Right ventricle myocardium superior (tissue), 1 donor: ENCODE measurements at regions not wholly inside any gene's neighbourhood (a gene's known extent, or its start where the extent isn't known, plus 50 kb on each side); places are given as distances from the start of the nearest gene placed in this dataset.

ENCODE experiments used
- ATAC-seq: fragments of 200-7000 bp; cut with Tn5 transposase; one replicate; pipeline ENCODE4 v1.9.1; 2020; ENCODE audit warnings: mild to moderate bottlenecking; ENCODE audit not compliant: poor library complexity
- DNase-seq: peaks from one replicate; pipeline ENCODE4 v3.0.0-alpha.2; 2020
- intact Hi-C: fragments of 100-400 bp; cut with DNase I; formaldehyde crosslinking; loops from one replicate; pipeline ENCODE4 v1.11.2; 2022
- donor health status: DM: no; HTN: yes; CAD: no; lungs with severe emphysema.

DNA sequence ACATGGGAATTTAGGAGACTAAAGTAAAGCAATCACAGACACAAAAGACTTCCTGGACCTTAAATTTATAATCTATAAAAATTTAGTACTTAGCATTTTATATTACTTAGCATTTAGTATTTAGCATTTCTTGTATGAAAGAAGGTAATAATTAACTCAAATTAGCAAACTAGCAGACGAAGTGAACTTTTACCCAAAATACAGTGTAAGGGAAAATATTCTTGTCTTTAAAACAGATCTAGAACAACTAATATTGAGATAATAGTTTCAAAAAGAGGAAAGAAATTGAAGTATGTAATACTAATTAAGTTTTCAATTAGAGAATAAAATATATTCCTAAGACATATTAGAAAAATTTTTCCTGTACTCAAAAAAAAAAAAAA, 134.5 kb upstream of the ZNF804A start:
- intact Hi-C loops, result no loop called here
- DNase-seq (no peak), ATAC-seq (no peak)

DNA sequence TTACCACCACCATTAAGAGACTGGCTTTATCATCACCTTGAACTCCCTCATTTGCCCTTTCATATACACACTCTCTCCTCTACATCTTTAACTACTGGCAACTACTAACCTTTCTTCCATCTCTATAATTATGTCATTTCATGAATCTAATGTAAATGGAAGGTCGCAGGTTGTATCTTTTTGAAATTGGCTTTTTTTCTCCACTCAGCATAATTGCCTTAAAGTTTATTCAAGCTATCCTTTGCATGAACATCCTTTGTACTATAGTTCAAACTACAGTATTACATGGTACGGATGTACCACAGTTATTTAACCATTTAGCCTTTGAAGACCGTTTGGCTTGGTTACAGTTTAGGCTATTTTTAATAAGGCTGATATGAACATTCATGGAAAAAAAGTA, 129.5 kb upstream of the ZNF804A start:
- ATAC-seq (no peak), DNase-seq (no peak)
- intact Hi-C loops, result no loop called here

DNA sequence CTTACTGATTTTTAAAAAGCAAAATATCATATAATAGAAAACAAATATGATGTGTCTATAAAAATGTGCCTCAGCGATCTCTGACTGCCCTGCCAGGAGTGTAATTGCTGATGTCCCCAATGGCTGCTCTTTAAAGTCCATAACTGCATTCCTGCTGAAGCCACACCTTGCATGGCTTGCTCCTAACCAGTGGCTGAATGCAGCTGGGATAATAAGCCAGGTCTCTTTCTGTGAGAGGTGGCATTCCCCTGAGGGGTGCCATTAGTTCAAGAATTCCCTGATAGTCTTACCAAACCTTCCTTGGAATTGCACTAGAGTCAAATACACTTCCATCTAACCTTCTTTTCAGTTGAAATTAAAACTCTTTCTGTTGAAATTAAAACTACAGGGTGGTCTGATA, 125.8 kb upstream of the ZNF804A start:
- ATAC-seq (no peak), DNase-seq (no peak)
- intact Hi-C loops, result no loop called here

DNA sequence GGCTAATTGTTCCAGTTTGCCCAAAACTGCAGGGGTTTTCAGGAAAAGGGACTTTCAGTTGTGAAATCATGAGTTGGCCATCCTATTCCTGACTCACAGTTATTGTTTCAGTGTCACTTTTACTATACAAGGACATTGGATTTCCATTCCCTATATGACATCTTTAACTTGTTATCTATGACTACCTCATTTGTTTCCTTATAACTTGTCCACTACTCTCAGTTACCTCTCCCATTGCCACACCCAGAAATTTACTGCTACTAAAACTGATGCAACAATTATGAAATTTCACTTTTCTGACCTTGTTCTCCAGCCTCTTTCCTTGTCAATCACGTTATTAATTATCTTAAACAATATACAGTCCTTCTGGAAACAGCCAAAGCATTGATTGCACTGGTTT, 116.5 kb upstream of the ZNF804A start:
- ATAC-seq (no peak), DNase-seq (no peak)
- intact Hi-C loops, result no loop called here

DNA sequence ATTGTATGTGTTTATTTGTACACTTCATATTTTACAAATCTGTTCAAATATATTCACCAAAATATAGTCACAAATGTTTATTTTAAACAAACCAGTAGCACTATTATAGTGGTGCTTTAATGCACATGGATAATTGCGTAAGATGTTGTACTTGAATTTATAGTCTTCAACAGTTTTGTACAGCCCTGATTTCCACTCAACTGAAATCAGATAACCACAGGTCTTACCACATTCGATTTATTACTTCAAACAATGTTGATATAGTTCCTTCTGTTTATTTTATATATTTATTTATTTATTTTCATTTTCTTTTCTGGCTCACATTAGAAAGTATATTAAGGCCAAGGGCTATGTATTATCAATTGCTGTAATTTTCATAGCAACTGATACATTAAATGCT, 99.4 kb upstream of the ZNF804A start:
- no peak for ATAC-seq
- intact Hi-C loops, result no loop called here
- DNase-seq, result no peak

DNA sequence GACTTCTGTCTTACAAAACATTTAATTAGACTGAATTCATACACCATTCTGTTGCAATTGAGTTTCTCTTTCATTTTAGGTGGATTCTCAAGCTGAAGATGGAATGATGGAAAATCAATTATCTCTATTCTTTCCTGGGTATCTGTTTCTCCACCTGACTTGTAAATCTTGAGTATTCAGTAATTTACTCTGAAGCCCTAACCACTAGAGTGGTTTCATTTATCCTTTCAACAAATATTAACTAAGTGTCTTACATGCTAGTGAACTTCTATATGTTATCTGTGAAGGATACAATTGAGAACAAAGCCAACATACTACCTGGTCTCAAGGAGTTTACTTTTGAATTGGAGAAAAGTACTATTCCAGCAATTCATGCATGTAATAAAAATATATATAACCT, 94.1 kb upstream of the ZNF804A start:
- no peak for ATAC-seq
- intact Hi-C loops, result no loop called here
- DNase-seq, result no peak

DNA sequence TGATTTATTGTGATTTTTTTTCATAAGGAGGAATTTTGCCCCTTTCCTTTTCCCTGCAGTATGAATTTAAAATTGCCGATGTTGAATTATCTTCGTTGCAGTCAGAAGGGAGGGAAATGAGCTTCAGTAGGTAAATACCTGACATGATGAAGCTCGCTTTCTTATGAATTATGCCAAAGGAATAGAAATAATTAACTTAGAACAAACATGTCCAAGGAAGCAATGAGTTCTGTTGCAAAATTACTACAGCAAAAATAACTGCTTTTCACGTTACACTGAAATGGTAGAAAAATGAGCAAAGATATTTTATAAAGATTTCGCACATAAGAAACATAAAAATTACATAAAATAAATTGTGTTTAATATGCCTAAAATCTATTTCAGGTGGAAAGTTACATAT, 91.1 kb upstream of the ZNF804A start:
- intact Hi-C loops, result no loop called here
- ATAC-seq, result no peak
- no peak for DNase-seq

DNA sequence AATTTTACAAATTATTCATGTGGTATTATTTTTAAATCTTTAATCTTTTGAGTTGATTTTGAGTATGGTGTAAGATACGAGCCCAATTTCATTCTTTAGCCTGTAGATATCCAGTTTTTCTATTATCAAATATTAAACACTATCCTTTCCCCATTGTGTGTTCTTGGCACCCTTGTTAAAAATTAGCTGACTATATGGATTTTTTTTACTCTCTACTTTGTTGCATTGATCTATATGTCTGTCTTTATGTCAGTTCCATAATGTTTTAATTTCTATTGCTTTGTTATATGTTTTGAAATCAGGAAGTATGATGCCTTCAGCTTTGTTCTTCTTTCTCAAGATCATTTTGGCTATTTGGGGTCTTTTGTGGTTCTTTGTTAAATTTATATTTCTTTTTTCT, 80.9 kb upstream of the ZNF804A start:
- intact Hi-C loops, result no loop called here
- DNase-seq (no peak), ATAC-seq (no peak)

DNA sequence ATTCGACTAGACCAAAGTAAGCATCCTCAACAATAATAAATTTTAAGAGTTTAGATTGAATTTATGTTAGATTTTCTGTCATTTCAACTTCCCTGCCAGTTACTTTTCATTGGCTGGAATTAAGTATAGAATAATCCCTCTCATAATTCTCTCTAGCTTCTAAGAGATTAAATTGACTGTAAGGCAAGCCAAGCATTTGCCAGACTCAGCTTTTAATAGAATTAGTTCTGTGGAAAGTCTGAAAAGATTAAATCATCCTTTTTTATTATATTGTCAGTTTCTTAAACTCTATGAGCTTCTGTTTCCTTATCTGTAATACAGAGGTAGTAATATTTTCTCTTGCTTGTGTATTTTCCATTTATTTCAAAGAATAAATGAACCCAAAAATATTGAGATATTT, 77.9 kb upstream of the ZNF804A start:
- intact Hi-C loops, result no loop called here
- DNase-seq, result no peak

DNA sequence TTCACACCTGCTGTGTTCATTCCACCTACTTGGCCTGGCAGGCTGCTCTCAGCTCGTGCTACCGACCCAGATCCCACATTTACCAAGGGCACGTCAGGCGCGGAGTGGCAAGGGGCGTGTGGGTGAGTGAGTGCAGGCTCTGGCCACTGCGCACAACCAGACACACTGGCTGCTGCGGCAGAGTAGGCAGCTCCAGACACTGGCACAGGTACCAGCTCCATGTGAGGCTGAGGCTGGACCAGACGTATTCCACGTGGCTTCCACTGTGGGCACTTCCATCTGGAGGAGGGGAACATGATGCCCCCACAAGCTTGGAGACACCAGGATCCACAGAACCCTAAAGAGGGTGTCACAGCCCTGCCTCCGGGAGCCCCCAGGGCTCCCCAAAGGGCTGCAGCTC, 74.6 kb upstream of the ZNF804A start:
- DNase-seq (peak; percentile 27), ATAC-seq (no peak)
- intact Hi-C loops, result no loop called here

More for the DNA sequence above, 77.9 kb upstream of the ZNF804A start:
- no peak for ATAC-seq

DNA sequence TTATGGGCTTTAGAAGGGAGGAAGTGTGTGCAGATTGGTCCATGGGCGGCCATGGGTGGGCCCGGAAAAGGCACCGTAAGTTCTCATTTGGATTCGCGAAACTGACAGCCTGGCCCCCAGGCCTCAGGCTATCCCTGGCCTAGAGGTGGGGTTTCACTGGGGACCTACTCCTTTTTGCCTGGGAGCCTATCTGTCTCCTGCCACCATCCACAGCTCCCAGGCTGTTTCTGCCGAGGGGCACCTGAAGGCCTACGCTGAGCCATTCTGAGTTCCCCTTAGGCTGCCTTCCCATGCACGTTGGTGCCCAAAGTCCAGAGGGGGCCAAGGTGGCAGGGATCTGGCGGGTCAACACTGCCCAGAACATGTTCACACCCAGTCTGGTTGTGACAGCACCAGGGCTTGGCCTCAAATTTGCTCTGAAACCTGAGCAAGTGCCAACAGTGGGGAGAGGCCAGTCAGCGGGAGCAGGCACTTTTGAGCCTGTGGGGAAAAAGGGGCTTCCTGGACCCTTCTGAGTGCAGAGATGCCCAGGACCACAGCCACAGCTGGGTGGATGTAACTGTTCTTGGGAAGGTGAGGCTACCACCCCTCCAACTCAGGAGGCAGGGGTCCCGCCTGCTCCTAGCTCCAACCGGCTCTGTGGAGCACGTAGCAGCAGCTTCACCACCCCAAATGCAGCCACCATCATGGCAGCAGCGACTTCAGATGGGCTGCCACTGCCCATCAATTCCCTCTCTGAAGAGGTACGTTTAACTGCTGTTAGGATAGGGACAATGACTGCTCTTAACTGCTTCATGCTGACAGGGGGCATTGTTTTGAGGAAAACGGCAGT, 73.6 kb upstream of the ZNF804A start:
- ATAC-seq, result no peak
- intact Hi-C loops, result no loop called here
- peak; percentile 22 for DNase-seq

DNA sequence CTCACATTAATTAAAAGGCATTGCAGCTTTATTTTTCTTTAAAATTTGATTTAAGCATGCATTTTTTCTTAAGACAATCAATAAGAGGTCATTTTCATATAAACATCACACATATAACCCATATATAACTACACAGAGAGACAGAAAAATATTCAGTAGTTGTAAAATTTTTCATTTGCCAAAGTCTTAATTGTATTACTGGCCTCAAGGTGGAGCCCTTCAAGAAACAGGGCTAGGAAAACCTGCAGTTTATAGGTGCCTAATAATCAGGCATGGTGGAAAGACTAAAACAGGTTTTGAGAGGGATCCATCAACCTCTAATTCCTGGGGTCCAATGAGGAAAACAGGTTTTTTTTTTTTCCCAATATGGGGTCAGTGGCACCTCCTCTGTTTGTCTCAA, 71.3 kb upstream of the ZNF804A start:
- no peak for ATAC-seq

DNA sequence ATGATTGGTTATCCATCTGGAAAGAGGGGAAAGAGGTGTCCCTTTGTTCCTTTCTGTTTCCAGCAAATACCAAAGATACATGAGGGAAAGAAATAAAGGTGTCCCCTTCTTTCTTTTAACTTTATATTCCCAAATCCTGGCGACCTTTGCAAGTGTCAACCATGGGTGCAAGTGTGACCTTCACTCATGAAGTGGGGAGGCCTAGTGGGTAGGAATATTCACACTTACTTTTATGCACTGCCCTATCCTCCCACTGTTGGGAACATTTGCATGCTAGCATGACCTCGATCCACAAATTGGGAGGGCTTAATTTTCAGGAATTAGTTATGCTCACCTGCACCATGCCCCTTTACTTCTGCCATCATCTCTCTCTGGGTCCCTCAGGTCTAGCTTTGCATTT, 70.2 kb upstream of the ZNF804A start:
- DNase-seq (no peak), ATAC-seq (no peak)
- intact Hi-C loops, result no loop called here

More for the DNA sequence above, 71.3 kb upstream of the ZNF804A start:
- no peak for DNase-seq
- intact Hi-C loops, result no loop called here

DNA sequence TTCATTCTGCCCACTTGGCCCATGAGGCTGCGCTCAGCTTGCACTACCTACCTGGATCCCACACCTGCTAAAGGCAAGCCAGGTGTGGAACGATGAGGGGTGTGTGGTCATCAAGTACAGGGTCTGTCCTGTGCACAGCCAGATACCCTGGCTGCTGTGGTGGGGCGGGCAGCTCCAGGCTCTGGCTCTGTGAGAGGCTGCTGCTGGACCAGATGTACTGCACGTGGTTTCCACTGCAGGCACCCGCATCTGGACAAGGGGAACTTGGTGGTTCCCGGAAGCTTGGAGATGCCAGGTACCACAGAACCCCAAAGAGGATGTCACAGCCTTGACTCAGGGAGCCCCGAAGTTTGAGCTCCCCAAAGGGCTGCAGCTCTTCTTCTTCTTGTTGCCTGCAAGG, 68.1 kb upstream of the ZNF804A start:
- intact Hi-C loops, result no loop called here
- DNase-seq, result peak; percentile 20
- ATAC-seq, result no peak

DNA sequence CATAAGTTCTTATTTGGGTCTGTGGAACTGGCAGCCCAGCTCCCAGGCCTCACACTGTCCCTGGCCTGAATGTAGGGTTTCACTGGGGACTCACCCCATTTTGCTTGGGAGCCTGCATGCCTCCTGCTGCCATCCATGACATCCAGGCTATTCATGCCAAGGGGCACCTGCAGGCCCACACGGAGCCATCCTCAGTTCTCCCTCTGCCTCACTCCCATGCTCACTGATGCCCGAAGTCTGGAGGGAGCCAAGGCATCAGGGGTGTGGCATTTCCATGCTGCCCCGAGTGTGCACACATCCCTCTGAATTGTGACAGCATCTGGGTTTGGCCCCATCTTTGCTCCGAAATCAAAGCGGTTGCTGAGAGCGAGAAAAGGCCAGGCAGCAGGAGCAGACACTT, 67.4 kb upstream of the ZNF804A start:
- no peak for ATAC-seq
- peak; percentile 21 for DNase-seq
- intact Hi-C loops, result no loop called here

DNA sequence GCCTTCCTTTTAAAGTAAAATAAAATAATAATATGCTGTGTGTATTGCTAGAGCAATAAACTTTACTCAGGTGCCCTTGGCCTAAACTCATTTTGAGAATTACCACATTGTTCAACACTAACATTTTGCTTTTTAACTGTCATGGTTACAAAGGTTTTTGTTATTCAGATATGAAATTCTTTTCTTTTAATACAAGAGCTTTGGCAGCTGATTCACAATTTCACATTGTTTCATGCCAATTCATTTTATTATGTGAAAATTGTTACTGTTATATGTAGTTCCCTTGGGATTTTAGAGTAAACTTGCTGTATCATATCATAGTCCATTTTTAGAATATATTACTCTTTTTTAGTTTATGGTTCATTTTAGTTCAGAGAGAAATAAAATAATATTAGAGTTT, 65.8 kb upstream of the ZNF804A start:
- no peak for DNase-seq
- no peak for ATAC-seq
- intact Hi-C loops, result no loop called here

DNA sequence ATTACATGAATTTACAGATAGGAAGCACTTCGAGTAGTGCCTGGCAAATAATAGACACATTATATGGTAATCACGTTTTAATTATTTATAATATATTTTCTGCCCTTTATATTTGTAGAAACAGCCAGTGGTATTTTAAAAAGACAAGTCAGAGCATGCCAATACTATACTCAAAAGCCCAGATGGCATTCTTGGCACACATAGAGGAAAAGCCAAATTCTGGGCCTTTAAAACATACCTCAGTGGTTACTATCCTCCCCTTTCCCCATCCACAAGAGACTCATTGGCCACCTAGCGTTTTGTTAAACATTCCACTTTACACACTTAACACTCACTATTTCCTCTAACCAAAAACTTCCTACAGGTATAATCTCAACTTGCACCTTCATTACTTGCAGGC, 63.3 kb upstream of the ZNF804A start:
- DNase-seq, result no peak
- ATAC-seq, result no peak
- intact Hi-C loops, result no loop called here

DNA sequence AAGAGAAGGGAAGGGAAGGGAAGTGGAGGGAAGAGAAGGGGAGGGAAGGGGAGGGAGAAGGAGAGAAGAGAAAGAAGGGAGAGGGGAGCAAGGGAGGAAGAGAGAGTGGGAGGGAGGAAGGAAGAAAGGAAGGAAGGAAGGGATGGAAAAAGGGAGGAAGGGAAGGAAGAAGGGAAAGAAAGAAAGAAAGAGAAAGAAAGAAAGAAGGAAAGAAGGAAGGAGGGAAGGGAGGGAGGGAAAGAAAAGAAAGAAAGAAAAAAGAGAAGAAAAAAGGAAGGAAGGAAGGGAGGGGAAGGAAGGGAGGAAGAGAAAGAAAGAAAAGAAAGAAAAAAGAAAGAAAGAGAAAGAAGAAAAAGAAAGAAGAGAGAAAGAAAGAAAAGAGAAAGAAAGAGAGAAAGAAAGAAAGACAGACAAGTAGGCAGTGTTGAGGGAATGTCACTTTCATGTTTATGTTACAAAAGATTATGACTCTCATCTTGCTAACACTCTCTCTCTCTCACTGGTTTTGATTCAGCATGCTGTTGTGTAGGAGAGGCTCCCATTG, 58.0 kb upstream of the ZNF804A start:
- DNase-seq (no peak), ATAC-seq (no peak)
- intact Hi-C loops, result no loop called here

DNA sequence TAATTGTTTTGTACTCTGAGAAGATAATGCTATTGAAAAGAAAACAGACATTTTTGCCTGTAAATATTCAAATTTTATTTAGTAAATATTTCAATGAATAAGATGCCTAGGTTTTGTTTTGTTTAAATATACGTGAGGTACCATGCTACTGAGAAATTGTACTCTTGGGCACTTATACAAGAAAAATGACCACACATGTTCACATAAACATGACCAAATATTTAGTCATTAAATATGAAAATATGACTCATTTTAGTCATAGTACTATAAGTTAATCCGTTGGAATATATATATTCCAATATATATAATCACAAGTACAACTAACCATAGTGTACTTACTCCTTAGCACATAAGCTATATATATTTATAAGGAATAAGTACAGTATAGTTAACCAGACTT, 56.7 kb upstream of the ZNF804A start:
- DNase-seq, result no peak
- ATAC-seq, result no peak
- intact Hi-C loops, result no loop called here

DNA sequence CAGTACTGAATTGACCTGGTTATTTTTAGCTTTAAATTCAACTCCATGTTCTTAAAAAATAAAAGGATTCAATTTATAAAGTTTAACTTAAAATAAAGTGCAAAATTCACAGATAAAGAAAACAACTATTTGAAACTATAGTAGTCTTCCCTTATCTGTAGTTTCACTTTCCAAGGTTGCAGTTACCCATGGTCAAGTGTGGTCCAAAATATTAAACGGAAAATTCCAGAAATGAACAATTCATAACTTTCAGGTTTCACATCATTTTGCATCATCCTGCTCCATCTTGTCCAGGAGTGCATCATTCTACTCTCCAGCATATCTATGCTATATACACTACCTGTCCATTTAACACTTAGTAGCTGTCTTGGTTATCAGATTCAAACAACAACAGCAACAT, 54.5 kb upstream of the ZNF804A start:
- intact Hi-C loops, result no loop called here
- ATAC-seq (no peak), DNase-seq (no peak)
